ENCODE measurements at regions not wholly inside any gene's neighbourhood (a gene's known extent, or its start where the extent isn't known, plus 50 kb on each side); places are given as distances from the start of the nearest gene placed in this dataset.
"Not testable (repeated sequence)": the region's sequence is repeated elsewhere in the genome, so short reads cannot be mapped to it uniquely, and the experiment has no call there.

- Histone ChIP-seq H3K79me2 (ENCODE audit: insufficient read depth, low read length) (no peaks in the 10 kb centered on the region), H3K27me3 (ENCODE audit: low read length) (no peaks in the 10 kb centered on the region), H3K9me2 (replicated peaks; ENCODE audit: insufficient read depth, low read length) (no peaks in the 10 kb centered on the region), H3K27ac (ENCODE audit: low read depth, low read length) (no peak overlapping the region), H4K20me1 (ENCODE audit: low read depth, low read length) (no peaks in the 10 kb centered on the region), H3K9me3 (ENCODE audit: insufficient read depth, low read length) (no peaks in the 10 kb centered on the region), H3K4me2 (ENCODE audit: low read depth, low read length, poor library complexity, severe bottlenecking) (no peak overlapping the region), H3F3A (ENCODE audit: insufficient read depth) (no peaks in the 10 kb centered on the region), H3K9ac (ENCODE audit: low read length) (no peak overlapping the region), H3K36me3 (ENCODE audit: low read length) (no peaks in the 10 kb centered on the region), H3K4me3 (ENCODE audit: insufficient read depth, low read length, poor library complexity, severe bottlenecking) (no peak overlapping the region), H2AFZ (ENCODE audit: low read depth, low read length, severe bottlenecking) (no peak overlapping the region)
- TF ChIP-seq CTCF (IDR thresholded peaks at IDR 0.05; ENCODE audit: insufficient read depth, low read length, poor library complexity, severe bottlenecking) (no peak), EZH2phosphoT487 (conservative IDR thresholded peaks at IDR 0.05; ENCODE audit: low read length) (no peak)
Measured at GRCh38 chr13:20301015-20301402, 68.9 kb upstream of the GJB6 start.

- TF ChIP-seq CTCF (IDR thresholded peaks at IDR 0.05; ENCODE audit: insufficient read depth, low read length, poor library complexity, severe bottlenecking) (no peak), EZH2phosphoT487 (conservative IDR thresholded peaks at IDR 0.05; ENCODE audit: low read length) (no peak)
- Histone ChIP-seq H3K9ac (ENCODE audit: low read length) (no peak overlapping the region), H3K36me3 (ENCODE audit: low read length) (no peaks in the 10 kb centered on the region), H3K9me2 (replicated peaks; ENCODE audit: insufficient read depth, low read length) (no peaks in the 10 kb centered on the region), H3K4me3 (ENCODE audit: insufficient read depth, low read length, poor library complexity, severe bottlenecking) (no peak overlapping the region), H3K27ac (ENCODE audit: low read depth, low read length) (no peak overlapping the region), H2AFZ (ENCODE audit: low read depth, low read length, severe bottlenecking) (no peak overlapping the region), H3F3A (ENCODE audit: insufficient read depth) (no peaks in the 10 kb centered on the region), H3K79me2 (ENCODE audit: insufficient read depth, low read length) (no peaks in the 10 kb centered on the region), H3K9me3 (ENCODE audit: insufficient read depth, low read length) (no peaks in the 10 kb centered on the region), H4K20me1 (ENCODE audit: low read depth, low read length) (no peaks in the 10 kb centered on the region), H3K4me2 (ENCODE audit: low read depth, low read length, poor library complexity, severe bottlenecking) (no peak overlapping the region), H3K27me3 (ENCODE audit: low read length) (no peaks in the 10 kb centered on the region)
Measured at GRCh38 chr13:20297181-20297580, 65.1 kb upstream of the GJB6 start.

GRCh38 chr13:20295956-20296355, 63.8 kb upstream of the GJB6 start:
- Histone ChIP-seq H3K79me2 (ENCODE audit: insufficient read depth, low read length) (no peaks in the 10 kb centered on the region), H3K4me2 (ENCODE audit: low read depth, low read length, poor library complexity, severe bottlenecking) (no peak overlapping the region), H3K9me2 (replicated peaks; ENCODE audit: insufficient read depth, low read length) (no peaks in the 10 kb centered on the region), H3K9ac (ENCODE audit: low read length) (no peak overlapping the region), H3K27me3 (ENCODE audit: low read length) (no peaks in the 10 kb centered on the region), H3F3A (ENCODE audit: insufficient read depth) (no peaks in the 10 kb centered on the region), H3K9me3 (ENCODE audit: insufficient read depth, low read length) (no peaks in the 10 kb centered on the region), H3K4me3 (ENCODE audit: insufficient read depth, low read length, poor library complexity, severe bottlenecking) (no peak overlapping the region), H2AFZ (ENCODE audit: low read depth, low read length, severe bottlenecking) (no peak overlapping the region), H3K27ac (ENCODE audit: low read depth, low read length) (no peak overlapping the region), H3K36me3 (ENCODE audit: low read length) (no peaks in the 10 kb centered on the region), H4K20me1 (ENCODE audit: low read depth, low read length) (no peaks in the 10 kb centered on the region)
- no peak for TF ChIP-seq EZH2phosphoT487 (conservative IDR thresholded peaks at IDR 0.05; ENCODE audit: low read length)
- no peak for TF ChIP-seq CTCF (IDR thresholded peaks at IDR 0.05; ENCODE audit: insufficient read depth, low read length, poor library complexity, severe bottlenecking)

GRCh38 chr13:20294497-20294896, 62.4 kb upstream of the GJB6 start:
- H3K27ac ChIP-seq (ENCODE audit: low read depth, low read length): no peak overlapping the region
- no peaks in the 10 kb centered on the region for H3K36me3 ChIP-seq (ENCODE audit: low read length)
- TF ChIP-seq CTCF (IDR thresholded peaks at IDR 0.05; ENCODE audit: insufficient read depth, low read length, poor library complexity, severe bottlenecking): peak; percentile 9
- no peak for TF ChIP-seq EZH2phosphoT487 (conservative IDR thresholded peaks at IDR 0.05; ENCODE audit: low read length)
- H4K20me1 ChIP-seq (ENCODE audit: low read depth, low read length): no peaks in the 10 kb centered on the region
- H3F3A ChIP-seq (ENCODE audit: insufficient read depth): no peaks in the 10 kb centered on the region
- no peak overlapping the region for H3K4me3 ChIP-seq (ENCODE audit: insufficient read depth, low read length, poor library complexity, severe bottlenecking)
- H3K27me3 ChIP-seq (ENCODE audit: low read length): no peaks in the 10 kb centered on the region
- no peak overlapping the region for H3K4me2 ChIP-seq (ENCODE audit: low read depth, low read length, poor library complexity, severe bottlenecking)
- H3K9me3 ChIP-seq (ENCODE audit: insufficient read depth, low read length): no peaks in the 10 kb centered on the region
- no peak overlapping the region for H3K9ac ChIP-seq (ENCODE audit: low read length)
- no peaks in the 10 kb centered on the region for H3K9me2 ChIP-seq (replicated peaks; ENCODE audit: insufficient read depth, low read length)
- no peak overlapping the region for H2AFZ ChIP-seq (ENCODE audit: low read depth, low read length, severe bottlenecking)
- H3K79me2 ChIP-seq (ENCODE audit: insufficient read depth, low read length): no peaks in the 10 kb centered on the region

GRCh38 chr13:20292301-20292700, 60.2 kb upstream of the GJB6 start:
- not testable (repeated sequence) for H3K4me3 ChIP-seq (ENCODE audit: insufficient read depth, low read length, poor library complexity, severe bottlenecking); H3K9ac ChIP-seq (ENCODE audit: low read length); H3K9me2 ChIP-seq (replicated peaks; ENCODE audit: insufficient read depth, low read length); H3K79me2 ChIP-seq (ENCODE audit: insufficient read depth, low read length); H3F3A ChIP-seq (ENCODE audit: insufficient read depth); H3K36me3 ChIP-seq (ENCODE audit: low read length); H3K27me3 ChIP-seq (ENCODE audit: low read length); H4K20me1 ChIP-seq (ENCODE audit: low read depth, low read length); H3K9me3 ChIP-seq (ENCODE audit: insufficient read depth, low read length); H3K4me2 ChIP-seq (ENCODE audit: low read depth, low read length, poor library complexity, severe bottlenecking); H2AFZ ChIP-seq (ENCODE audit: low read depth, low read length, severe bottlenecking); H3K27ac ChIP-seq (ENCODE audit: low read depth, low read length)
